GM18507 (cell line): ENCODE measurements at regions not wholly inside any gene's neighbourhood (a gene's known extent, or its start where the extent isn't known, plus 50 kb on each side); places are given as distances from the start of the nearest gene placed in this dataset.
A peak's percentile ranks its signal among the peaks of the same experiment; 100 is the strongest.

Experiments
- DNase-seq: peaks from one replicate; pipeline ENCODE4 v3.0.0; 2011; ENCODE audit warnings: low read depth; ENCODE audit not compliant: insufficient read length; ENCODE audit errors: extremely low spot score
- FAIRE-seq: peaks from 2 replicates; lab custom pipeline; 2011; peaks lifted over from hg19 to GRCh38; lab: Jason Lieb, UNC

DNA sequence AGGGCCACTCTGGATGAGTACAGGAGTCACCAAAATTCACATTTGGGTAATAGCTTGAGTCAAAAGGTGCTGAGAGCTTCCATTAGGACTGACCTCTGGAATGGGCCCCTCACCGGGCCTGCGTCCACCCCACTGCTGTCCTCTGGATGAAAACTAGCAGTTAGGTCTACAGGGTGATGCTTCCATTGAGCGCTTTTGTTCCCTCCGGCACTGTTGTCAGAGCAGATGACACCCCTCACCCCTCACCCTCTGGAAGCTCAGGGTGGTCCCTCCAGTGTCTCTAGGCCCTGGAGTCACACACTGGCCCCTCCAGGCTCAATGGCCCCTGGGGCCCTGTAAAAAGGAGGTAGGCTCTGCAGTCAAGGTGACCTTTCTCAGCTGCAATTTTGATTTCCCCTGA lies 187.8 kb upstream of the GPR12 start:
- DNase-seq (no peak), FAIRE-seq (no peak)

DNA sequence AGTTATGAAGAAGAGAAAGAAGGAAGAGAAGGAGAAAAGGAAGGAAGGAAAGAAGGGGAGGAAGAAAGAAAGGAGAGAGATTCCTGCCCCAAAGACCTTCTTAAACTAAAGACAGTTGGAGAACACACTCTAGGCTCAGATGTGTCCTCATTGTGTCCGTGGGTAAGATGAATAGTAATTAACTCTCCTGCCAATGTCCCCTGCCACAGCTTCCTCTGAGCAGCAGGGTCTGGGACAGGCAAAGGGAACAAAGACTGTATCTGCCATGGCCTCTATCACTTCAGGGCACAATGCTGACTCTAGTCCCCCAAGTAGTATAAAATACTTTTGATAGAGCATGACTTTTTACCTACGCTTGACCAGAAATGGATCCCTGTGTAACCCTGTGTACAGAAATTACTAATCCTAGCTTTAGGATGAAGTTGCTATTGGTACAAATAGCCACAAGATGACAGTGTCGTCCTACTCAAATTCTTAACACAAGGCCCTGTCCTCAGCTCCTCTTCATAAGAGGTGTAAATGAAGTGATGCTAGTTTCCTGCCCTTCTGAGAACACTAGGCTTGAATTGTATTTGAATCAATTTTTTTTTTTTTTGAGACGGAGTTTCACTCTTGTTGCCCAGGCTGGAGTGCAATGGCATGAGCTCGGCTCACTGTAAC lies 186.2 kb upstream of the GPR12 start:
- peak; percentile 45 for FAIRE-seq
- DNase-seq = peak; percentile 22

DNA sequence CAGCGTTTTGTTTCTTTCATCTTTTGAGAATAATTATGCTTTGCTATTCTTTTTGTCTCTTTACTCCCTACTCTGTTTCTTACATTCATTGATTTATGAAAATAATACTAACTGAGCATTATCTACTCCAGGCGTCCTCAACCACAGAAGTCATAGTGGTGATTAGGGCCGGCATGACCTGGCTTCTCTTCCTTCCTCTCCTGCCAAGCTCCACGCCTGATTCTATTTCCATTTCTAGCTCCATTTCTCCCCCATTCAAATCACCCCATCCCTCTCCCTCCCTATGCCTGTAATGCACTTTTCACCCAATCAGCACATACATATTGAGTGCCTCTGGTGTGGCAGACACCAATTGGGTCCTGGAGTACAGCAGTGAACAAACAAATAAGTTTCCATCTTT lies 183.2 kb upstream of the GPR12 start:
- FAIRE-seq (no peak), DNase-seq (no peak)

DNA sequence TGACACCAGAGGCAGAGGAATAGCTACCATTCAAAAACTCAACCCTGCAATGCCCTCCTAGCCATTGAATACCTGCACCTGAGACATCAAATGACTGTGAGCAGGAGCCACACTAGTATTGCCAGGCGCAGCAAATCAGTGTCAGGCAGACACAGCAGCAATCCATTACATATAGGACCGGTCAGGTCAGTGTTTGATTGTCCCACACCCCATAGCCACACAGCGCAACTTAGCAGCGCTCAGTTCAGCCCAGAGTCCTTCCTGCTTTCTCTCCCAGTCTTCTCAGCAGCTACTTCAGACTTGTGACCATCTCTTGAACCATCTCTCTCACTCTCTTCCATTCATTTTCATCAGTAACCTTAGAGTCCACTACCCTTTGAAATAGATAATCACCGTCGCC lies 181.6 kb upstream of the GPR12 start:
- DNase-seq = no peak
- FAIRE-seq = no peak

DNA sequence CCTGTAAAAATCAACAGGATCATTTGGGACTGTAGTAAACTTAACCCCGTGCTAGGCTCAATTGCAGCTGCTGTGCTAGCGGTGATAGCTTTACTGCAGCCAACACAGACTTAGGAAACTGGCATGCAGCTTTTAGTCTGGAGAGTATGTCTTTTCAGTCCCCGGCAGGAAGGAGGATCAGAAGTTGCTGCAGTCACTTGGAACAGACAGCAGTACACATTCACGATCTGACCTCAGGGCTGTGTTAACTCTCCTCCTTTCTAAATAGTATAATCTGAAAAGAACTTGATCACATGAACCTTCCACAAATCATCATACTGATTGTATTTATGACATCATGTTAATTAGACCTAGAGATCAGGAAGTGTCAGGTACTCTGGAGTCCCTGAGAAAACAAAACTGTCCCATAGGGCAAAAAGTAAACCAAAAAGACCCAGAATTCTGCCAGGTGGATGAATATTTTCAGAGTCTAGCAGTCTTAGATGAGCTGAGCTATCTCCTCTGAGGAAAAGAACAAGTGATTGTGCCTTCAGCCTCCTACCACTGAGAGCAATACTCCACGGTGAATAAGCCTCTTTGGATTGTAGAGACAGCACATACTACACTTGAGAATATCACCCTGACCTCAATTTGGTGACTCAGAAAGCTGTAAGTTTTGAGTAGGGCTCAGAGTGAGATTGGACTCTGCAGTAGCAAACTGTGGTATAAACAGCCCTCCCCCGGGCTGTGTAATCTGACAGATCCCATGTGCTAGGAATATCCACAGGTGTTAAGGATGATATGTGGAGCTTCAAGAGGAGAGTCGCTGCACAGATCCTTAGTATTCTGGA lies 181.0 kb upstream of the GPR12 start:
- FAIRE-seq (no peak), DNase-seq (no peak)

DNA sequence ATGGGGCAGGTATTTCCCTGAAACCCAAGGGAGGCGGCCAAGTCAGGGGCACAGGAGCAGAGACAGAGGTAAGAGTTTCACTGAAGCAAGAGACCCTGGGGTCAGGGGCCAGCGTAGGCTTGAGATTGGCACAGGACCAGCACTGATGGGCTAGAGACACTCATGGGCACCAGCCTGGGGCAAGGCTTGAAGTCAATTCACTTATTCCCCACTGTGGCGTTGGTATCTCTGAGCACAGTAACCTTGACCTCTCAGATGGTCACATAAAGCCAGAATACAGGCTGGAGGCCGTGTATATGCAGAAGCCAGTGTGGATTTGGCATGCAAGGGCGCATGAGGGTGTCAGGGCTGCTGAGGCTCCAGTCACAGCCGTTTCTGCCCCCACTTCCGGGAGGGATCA lies 173.5 kb upstream of the GPR12 start:
- FAIRE-seq = no peak
- DNase-seq = no peak

DNA sequence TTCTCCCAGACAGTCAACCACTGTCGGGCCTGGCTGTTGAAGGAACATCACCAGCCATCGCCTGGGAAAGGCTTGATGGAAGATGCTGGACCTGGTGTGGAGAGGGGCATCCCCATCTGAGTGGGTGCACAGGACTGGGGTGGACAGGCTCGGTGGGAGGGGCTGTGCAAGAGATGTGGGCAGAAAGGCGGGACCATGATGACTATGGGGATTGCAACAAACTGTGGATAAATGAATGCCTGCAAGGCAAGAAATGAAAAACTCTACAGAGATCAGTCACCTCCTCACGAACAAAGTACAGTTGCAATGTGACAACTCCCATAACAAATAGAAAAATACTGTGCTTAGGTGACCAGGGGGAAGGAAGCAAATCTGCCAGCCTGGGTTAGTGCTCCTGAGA lies 171.9 kb upstream of the GPR12 start:
- DNase-seq (no peak), FAIRE-seq (no peak)

DNA sequence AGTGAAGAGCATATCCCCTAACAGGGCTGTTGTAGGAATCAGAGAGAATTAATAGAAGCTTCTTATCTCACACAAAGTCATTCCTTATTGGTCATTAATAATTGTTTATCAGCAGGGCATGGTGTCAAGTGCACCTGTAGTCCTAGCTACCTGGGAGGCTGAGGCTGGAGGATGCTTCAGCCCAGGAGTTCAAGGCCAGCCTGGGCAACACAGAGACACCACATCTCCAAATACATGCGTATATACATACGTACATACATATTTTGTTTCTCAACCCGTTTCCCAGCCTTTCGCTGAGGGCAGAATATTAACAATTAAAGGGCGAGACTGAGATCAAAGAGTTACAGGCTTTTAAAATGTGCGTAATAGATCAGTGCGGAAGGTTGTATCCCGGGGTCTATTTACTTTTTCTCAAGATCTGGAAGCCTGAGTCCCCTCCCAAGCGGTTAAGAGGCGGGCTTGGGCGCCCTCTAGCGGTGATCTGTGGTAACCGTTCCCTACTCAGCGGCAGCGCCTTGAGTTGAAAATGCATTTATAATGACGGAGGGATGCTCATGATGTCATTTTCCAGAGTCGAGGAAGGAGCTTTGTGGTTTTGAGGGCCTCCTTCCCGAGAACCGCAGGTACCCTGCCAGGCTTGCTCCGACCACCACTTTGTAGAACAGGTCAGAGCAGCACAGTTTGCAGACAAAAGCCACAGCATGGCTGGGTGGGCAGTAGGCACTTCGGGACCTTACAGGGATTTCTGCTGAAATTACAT lies 169.6 kb upstream of the GPR12 start:
- peak; percentile 84 for FAIRE-seq
- peak; percentile 37 for DNase-seq

DNA sequence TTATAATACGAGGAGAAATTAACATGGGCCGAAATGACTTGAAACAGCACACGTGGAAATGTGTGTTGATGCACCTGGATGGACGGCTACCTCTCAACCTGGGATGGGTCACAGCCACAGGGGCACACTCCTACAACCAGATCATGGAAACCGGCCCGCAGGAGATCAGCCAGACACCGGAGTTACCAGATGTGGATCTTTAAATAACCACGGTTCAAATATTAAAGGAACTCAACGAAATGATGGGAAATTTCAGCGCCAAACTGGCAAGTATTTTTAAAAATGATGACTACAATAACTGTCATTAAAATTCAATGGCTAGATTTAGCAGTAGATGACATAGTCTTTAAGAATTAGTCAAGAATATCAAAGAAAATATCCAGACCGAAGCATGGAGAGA lies 166.9 kb upstream of the GPR12 start:
- DNase-seq = no peak
- no peak for FAIRE-seq

DNA sequence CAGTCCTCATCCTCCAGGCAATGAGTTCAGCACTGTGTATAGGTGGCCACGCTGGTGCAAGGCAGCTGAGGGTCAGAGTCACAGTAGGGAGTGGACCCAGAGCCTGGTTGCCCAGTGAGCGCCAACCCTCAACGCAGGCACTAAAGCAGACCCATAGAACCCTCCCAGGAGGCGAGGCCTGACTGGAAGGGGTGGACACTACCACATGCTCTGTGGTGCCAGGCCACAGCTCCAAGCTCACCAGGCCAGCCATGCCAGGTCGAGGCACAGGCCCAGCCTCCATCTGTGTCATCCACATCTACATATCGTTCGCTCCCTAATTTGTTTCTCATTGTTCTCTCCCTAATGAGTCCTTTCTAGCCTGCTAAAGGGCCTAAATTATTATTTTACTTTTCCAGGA lies 165.8 kb upstream of the GPR12 start:
- FAIRE-seq = no peak
- DNase-seq = no peak

DNA sequence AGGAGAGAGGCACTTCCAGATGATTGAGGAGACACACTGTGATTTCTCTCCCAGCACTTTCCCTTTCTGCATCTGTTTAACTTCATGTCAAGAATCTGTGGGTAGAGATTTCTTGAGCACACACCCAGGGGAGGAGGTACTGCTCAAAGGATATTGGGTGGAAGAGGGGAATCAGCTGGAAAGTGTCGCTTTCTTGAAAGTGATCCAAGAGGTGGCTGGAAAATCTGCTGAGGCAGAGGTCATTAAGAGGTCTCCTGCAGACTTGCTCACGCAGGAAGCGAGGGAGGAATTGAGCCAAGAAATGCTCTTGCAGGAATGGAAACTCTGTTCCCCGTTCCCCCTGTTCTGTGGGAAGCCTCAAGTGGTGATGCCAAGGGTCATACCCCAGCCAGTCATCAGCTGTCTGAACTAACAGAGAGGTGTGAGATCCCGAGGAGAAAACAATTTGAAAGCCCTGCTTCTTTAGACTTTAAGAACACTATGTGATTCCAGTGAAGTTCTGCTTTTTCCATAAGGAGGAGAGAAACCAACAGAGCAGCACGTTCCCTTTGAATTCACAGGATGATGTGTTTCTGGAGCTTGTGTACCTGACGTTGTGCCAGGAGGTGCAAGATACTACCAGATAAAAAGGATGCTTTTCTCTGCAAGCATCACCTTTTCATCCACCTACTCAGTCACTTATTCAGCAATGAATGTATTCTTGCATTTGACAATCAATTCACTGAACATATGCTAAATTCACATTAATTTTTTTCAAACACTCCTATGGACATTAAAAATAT lies 163.4 kb upstream of the GPR12 start:
- FAIRE-seq = no peak
- DNase-seq = no peak

DNA sequence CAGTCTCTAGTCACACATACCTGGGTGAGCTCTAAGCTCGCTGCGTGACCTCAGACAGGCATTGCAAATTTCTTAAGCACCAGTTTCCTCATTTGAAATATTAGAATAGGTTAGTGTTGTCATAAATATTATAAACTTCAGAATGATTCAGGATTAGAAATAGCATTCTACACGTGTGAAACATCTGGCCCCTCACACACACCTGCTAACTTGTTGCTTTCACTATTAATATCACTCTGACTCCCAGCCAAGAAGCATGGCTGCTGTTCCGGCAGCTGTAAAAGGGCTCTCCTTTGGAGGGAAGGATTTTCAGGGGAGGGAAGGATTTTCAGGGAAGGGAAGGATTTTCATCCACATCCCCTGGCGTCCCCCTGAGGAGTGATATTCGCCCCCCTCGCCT lies 161.3 kb upstream of the GPR12 start:
- DNase-seq (no peak), FAIRE-seq (no peak)

DNA sequence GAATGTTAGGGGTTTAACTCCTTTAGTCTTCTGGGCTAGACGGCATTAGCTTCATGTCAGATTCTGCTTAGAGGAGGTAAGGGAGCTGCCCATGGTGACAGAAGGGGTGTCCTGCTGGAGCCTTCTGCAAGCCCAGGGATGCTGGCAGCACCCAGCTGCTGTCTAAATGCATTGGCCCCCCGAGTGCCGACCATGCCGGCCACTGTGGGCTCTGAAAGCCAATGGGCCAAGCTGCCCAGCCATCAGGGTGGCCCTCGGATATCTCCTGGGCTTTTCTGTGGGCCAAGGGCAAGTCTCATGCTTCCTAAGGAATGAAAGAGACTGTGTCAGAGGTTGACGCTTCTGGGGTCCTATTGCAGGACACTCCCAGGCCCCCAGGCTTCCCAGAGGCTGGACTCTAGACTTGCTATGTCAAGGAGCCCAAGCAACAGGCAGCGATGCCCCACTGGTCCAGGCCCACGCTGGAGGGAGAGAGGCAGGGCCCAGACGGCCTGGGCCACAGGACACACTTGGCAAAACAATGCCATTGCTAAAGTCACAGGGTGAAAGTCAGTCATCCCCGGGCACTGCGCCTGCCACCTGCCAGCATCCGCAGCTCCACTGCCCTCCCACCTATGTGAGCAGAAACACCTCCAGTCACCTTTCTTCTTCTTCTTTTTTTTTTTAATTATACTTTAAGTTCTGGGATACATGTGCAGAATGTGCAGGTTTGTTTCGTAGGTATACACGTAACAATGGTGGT lies 160.2 kb upstream of the GPR12 start:
- no peak for FAIRE-seq
- no peak for DNase-seq

DNA sequence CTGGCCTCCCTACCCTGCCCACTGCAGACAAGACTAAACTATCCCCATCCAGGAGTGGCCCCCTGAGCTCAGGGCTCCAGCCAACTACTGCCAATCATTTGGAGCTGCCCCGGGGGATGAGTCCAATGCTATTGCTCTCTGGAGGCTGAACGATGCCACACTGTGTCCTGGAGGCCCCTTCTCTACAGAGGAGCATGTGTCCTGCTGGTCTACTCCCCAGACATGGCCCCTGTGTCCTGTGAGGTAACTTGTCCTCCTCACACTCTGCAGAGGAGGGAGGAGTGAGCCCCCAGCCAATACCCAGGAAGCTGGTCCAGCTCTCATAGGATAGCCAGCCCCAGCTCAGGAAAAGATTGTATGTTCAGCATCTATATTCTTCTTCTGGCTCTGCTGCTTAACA lies 159.1 kb upstream of the GPR12 start:
- FAIRE-seq = no peak

DNA sequence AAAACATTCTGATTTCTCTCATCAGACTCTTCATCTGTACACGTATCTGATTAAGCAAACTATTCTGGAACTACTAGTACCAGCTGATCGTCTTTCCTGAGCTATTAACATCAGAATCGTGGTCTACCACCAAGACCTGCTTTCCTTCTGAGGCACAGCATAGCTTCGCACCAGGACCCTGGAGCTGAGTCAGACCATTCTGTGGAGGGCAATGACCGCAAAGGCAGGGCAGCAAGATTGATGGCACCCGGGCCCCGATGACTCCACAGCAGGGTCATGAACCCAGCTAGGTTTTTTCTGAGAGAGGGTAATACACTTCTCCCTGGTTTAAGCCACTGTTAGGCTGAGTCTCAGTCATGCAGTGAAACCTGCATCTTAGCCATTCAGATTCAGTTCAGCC lies 158.7 kb upstream of the GPR12 start:
- FAIRE-seq (no peak), DNase-seq (no peak)

More for the DNA sequence above, 159.1 kb upstream of the GPR12 start:
- no peak for DNase-seq

DNA sequence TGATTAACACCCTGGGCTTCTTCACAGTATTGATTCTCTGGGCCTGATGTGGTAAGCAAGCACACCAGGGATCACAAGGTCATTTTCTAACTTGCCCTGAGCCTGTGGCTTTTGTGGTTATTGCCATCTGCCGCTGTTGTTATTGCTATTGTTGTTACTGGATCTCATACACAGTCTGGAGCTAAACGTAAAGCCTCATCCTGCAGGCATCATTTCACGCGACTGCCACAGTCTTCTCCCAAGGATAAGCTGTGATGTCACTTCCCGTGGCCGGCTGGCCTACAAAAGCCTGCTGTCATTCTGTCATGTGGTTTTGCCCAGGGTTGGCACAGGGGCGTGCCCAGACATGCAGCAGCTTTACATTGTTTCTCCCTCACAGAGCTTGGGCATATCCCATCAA lies 154.0 kb upstream of the GPR12 start:
- DNase-seq (no peak), FAIRE-seq (peak; percentile 56)

DNA sequence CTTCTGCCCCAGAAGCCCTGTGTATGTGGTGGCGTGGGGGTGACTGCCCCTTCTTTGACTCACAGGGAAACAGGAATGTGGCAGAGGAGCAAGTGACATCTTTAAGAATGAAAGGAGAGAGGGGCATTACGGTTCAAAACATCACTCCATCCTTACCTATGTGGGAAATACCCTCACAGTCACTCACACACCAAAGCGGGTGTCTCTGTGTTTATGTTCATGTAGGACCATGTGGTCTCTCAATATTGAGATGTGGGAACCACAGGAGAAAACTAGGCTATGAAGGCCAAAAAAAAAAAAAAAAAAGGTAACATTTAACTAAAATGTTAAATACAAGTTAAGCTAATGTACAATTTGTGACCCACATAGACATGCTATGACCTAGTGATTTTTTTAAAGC lies 153.6 kb upstream of the GPR12 start:
- FAIRE-seq = no peak
- DNase-seq = no peak

DNA sequence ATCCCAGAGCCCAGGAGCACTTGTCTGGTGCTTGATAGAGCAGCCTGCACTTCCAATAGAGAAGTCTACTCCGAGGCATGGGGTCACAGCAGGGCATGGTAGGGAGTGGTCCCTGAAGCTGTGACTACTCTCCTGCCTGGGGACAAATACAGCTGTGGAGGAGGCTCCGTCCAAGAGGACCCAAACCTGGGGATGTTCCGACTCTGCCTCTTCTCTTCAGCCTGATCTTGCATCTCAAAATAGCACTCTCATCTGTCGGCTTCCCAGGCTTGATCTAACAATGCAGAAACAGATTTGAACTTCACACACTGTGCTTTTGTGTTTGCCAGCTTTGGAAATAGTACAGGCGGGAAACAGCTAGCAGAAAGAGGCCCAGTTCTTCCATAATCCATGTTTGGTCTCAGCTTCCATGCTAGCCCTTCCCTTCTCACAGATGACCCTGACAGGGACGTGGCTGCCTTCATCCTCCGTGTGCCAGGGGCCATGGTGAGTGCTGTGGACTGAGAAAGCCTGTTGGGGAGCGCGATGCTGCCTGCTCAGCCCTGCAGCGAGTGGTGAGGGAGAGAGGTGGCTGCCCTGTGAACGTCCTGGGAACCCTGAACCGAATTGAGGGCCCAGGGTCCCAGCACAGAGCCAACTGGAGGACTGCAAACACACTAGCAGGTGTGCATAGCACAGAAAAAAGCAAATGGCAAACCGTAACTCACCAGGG lies 150.3 kb upstream of the GPR12 start:
- DNase-seq (no peak), FAIRE-seq (no peak)

DNA sequence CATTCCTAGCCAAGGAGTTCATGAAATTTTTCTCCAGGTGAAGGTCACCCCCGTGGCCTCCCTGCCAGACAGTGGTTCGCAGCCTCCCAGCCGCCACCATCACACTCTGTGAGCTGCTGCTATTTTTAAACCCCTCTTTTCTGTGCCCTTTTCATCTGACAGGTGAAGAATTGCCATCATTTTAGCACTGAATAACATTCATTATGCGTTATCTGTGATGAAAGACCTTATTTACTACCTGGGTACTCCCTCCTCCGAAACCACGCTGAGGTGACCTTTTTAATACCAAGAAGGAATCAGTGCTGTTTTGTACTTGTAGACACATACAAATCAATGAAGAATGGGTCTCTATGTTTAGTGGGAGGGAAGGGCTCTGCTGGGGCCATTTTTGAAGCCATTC lies 148.9 kb upstream of the GPR12 start:
- FAIRE-seq (no peak), DNase-seq (no peak)
